Adrenal gland (tissue), 5 donors: ENCODE measurements at regions not wholly inside any gene's neighbourhood (a gene's known extent, or its start where the extent isn't known, plus 50 kb on each side); places are given as distances from the start of the nearest gene placed in this dataset.

Experiments used
- POLR2A ChIP-seq, 2 donors: fragments of 450-650 bp; IDR thresholded peaks; one replicate each; pipeline ENCODE4 v1.6.1; 2017; ENCODE audit warnings: antibody characterized with exemption in 2 of 2, mild to moderate bottlenecking in 2 of 2, moderate library complexity in 1 of 2
- TF ChIP-seq, protein P1 (sequence below), 6 experiments: fragments of 450-650 bp in 4 of 6; fragments of 200-600 bp in 2 of 6; sonication (generic) in 1 of 6; IDR thresholded peaks; 1 replicate in 5 of 6; 2 replicates in 1 of 6; pipeline versions ENCODE4 v1.5.1 to v1.8.0; 2016 to 2021; ENCODE audit warnings: antibody characterized with exemption in 6 of 6, mild to moderate bottlenecking in 2 of 6, moderate library complexity in 1 of 6
- donor health status: DM: no; HTN: no; CAD: no.

GRCh38 chr20:10747019-10747418, 73.2 kb upstream of the JAG1 start:
- TF ChIP-seq, protein P1, sequence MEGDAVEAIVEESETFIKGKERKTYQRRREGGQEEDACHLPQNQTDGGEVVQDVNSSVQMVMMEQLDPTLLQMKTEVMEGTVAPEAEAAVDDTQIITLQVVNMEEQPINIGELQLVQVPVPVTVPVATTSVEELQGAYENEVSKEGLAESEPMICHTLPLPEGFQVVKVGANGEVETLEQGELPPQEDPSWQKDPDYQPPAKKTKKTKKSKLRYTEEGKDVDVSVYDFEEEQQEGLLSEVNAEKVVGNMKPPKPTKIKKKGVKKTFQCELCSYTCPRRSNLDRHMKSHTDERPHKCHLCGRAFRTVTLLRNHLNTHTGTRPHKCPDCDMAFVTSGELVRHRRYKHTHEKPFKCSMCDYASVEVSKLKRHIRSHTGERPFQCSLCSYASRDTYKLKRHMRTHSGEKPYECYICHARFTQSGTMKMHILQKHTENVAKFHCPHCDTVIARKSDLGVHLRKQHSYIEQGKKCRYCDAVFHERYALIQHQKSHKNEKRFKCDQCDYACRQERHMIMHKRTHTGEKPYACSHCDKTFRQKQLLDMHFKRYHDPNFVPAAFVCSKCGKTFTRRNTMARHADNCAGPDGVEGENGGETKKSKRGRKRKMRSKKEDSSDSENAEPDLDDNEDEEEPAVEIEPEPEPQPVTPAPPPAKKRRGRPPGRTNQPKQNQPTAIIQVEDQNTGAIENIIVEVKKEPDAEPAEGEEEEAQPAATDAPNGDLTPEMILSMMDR (IDR thresholded peaks at IDR 0.05), result no peak
- TF ChIP-seq POLR2A (IDR thresholded peaks at IDR 0.05), result no peak
